Stomach (tissue), 4 donors: ENCODE measurements at regions not wholly inside any gene's neighbourhood (a gene's known extent, or its start where the extent isn't known, plus 50 kb on each side); places are given as distances from the start of the nearest gene placed in this dataset.

ENCODE experiments used
- POLR2AphosphoS5 ChIP-seq, 3 donors: sonication (generic); formaldehyde crosslinking; IDR thresholded peaks; one replicate each; pipeline ENCODE4 v1.6.1; 2016; ENCODE audit warnings: antibody characterized with exemption in 3 of 3
- TF ChIP-seq, protein P1 (sequence below), 7 experiments: fragments of 450-650 bp in 4 of 7; fragments of 200-600 bp in 3 of 7; sonication (generic) in 3 of 7; IDR thresholded peaks; one replicate each; pipeline ENCODE4 v1.5.1; 2016 to 2019; ENCODE audit warnings: antibody characterized with exemption in 7 of 7, control low read depth in 2 of 7, mild to moderate bottlenecking in 1 of 7

- TF ChIP-seq, protein P1, sequence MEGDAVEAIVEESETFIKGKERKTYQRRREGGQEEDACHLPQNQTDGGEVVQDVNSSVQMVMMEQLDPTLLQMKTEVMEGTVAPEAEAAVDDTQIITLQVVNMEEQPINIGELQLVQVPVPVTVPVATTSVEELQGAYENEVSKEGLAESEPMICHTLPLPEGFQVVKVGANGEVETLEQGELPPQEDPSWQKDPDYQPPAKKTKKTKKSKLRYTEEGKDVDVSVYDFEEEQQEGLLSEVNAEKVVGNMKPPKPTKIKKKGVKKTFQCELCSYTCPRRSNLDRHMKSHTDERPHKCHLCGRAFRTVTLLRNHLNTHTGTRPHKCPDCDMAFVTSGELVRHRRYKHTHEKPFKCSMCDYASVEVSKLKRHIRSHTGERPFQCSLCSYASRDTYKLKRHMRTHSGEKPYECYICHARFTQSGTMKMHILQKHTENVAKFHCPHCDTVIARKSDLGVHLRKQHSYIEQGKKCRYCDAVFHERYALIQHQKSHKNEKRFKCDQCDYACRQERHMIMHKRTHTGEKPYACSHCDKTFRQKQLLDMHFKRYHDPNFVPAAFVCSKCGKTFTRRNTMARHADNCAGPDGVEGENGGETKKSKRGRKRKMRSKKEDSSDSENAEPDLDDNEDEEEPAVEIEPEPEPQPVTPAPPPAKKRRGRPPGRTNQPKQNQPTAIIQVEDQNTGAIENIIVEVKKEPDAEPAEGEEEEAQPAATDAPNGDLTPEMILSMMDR (IDR thresholded peaks at IDR 0.05), result no peak
- no peak for TF ChIP-seq POLR2AphosphoS5 (IDR thresholded peaks at IDR 0.05)
These were observed 121.8 kb downstream of the NSG2 start for GRCh38 chr5:174167080-174167910.
